ENCODE measurements at regions not wholly inside any gene's neighbourhood (a gene's known extent, or its start where the extent isn't known, plus 50 kb on each side); places are given as distances from the start of the nearest gene placed in this dataset.

GRCh38 chr1:229784834-229785233 is 158.8 kb downstream of the URB2 start:
- intact Hi-C loops (cut with DNase I): no loop called here
- ATAC-seq (no peak), DNase-seq (no peak)
- WGBS, 3 donors: 90 to 100% (median 100%) methylated on average over 1 of the region's 1 CpG
- Histone ChIP-seq H3K36me3 (ENCODE audit: insufficient read depth in 1 of 2, low read depth in 1 of 2) (no peaks in the 10 kb centered on the region), H3K4me1 (no peaks in the 10 kb centered on the region), H3K9me3 (no peaks in the 10 kb centered on the region), H3K27me3 (ENCODE audit: insufficient read depth in 3 of 3, low read length in 2 of 3) (no peaks in the 10 kb centered on the region), H3K4me3 (no peak overlapping the region), H3K27ac (no peak overlapping the region)
- no peak for TF ChIP-seq CTCF (IDR thresholded peaks at IDR 0.05)

- no peak for TF ChIP-seq CTCF (IDR thresholded peaks at IDR 0.05)
- WGBS, 3 donors: 88 to 95% (median 92%) methylated on average over 3 of the region's 3 CpGs
- Histone ChIP-seq H3K36me3 (ENCODE audit: insufficient read depth in 1 of 2, low read depth in 1 of 2) (no peaks in the 10 kb centered on the region), H3K27me3 (ENCODE audit: insufficient read depth in 3 of 3, low read length in 2 of 3) (no peaks in the 10 kb centered on the region), H3K4me3 (no peak overlapping the region), H3K4me1 (no peaks in the 10 kb centered on the region), H3K9me3 (no peaks in the 10 kb centered on the region), H3K27ac (no peak overlapping the region)
- ATAC-seq: no peak
- intact Hi-C loops (cut with DNase I): no loop called here
- no peak for DNase-seq
Observed at GRCh38 chr1:229786974-229787610, 161.0 kb downstream of the URB2 start.

DNA sequence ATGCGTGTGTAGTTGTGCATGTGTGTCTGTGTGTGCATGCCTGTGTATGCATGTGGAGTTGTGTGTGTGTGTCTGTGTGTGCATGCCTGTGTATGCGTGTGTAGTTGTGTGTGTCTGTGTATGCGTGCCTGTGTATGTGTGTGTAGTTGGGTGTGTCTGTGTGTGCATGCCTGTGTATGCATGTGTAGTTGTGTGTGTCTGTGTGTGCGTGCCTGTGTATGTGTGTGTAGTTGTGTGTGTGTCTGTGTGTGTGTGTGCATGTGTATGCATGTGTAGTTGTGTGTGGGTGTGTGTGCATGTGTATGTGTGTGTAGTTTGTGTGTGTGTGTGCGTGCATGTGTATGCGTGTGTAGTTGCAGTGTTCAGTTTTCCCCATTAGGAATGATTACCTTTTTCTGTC is 162.0 kb downstream of the URB2 start:
- no peaks in the 10 kb centered on the region for H3K4me1 ChIP-seq
- no peak for ATAC-seq
- H3K27ac ChIP-seq: no peak overlapping the region
- no peak overlapping the region for H3K4me3 ChIP-seq
- no peaks in the 10 kb centered on the region for H3K36me3 ChIP-seq (ENCODE audit: insufficient read depth in 1 of 2, low read depth in 1 of 2)
- 91 to 98% (median 97%) methylated on average over 6 of the region's 6 CpGs for WGBS, 3 donors
- H3K27me3 ChIP-seq (ENCODE audit: insufficient read depth in 3 of 3, low read length in 2 of 3): no peaks in the 10 kb centered on the region
- intact Hi-C loops (cut with DNase I): no loop called here
- no peak for TF ChIP-seq CTCF (IDR thresholded peaks at IDR 0.05)
- DNase-seq: no peak
- H3K9me3 ChIP-seq: no peaks in the 10 kb centered on the region

- intact Hi-C loops (cut with DNase I): no loop called here
- WGBS, 3 donors: 86 to 87% (median 86%) methylated on average over 6 of the region's 6 CpGs
- no peak for TF ChIP-seq CTCF (IDR thresholded peaks at IDR 0.05)
Observed at GRCh38 chr1:229792012-229792975, 166.2 kb downstream of the URB2 start.

More at GRCh38 chr1:229792012-229792975, 166.2 kb downstream of the URB2 start:
- Histone ChIP-seq H3K4me1 (no peaks in the 10 kb centered on the region), H3K27ac (no peak overlapping the region), H3K36me3 (ENCODE audit: insufficient read depth in 1 of 2, low read depth in 1 of 2) (no peaks in the 10 kb centered on the region), H3K9me3 (no peaks in the 10 kb centered on the region), H3K4me3 (no peak overlapping the region), H3K27me3 (ENCODE audit: insufficient read depth in 3 of 3, low read length in 2 of 3) (no peaks in the 10 kb centered on the region)
- DNase-seq: no peak
- ATAC-seq: no peak
